ENCODE measurements at regions not wholly inside any gene's neighbourhood (a gene's known extent, or its start where the extent isn't known, plus 50 kb on each side); places are given as distances from the start of the nearest gene placed in this dataset.
"Not testable (repeated sequence)": the region's sequence is repeated elsewhere in the genome, so short reads cannot be mapped to it uniquely, and the experiment has no call there.

- not testable (repeated sequence) for H3K4me3 ChIP-seq (ENCODE audit: low read depth, low read length); DNase-seq (ENCODE audit: low read depth)
These were observed 74.2 kb downstream of the ZNF716 start for GRCh38 chr7:57524197-57524596.

- no peak for TF ChIP-seq CTCF (conservative IDR thresholded peaks at IDR 0.05; ENCODE audit: low read depth, low read length)
- H3K4me3 ChIP-seq (ENCODE audit: low read depth, low read length): no peak overlapping the region
- no peak for DNase-seq (ENCODE audit: low read depth)
These were observed 80.0 kb downstream of the ZNF716 start for GRCh38 chr7:57529931-57530330.

GRCh38 chr7:57540634-57541033 lies 90.7 kb downstream of the ZNF716 start:
- DNase-seq (ENCODE audit: low read depth); H3K4me3 ChIP-seq (ENCODE audit: low read depth, low read length): not testable (repeated sequence)

GRCh38 chr7:57542331-57542730 lies 92.4 kb downstream of the ZNF716 start:
- DNase-seq (ENCODE audit: low read depth); H3K4me3 ChIP-seq (ENCODE audit: low read depth, low read length): not testable (repeated sequence)

GRCh38 chr7:57547351-57547750 lies 97.4 kb downstream of the ZNF716 start:
- DNase-seq (ENCODE audit: low read depth); H3K4me3 ChIP-seq (ENCODE audit: low read depth, low read length): not testable (repeated sequence)

GRCh38 chr7:57549961-57550360 lies 100.0 kb downstream of the ZNF716 start:
- DNase-seq (ENCODE audit: low read depth): peak; percentile 0
- H3K4me3 ChIP-seq (ENCODE audit: low read depth, low read length): not testable (repeated sequence)

- H3K4me3 ChIP-seq (ENCODE audit: low read depth, low read length); DNase-seq (ENCODE audit: low read depth): not testable (repeated sequence)
These were observed 105.7 kb downstream of the ZNF716 start for GRCh38 chr7:57555687-57556086.

- DNase-seq (ENCODE audit: low read depth): no peak
- TF ChIP-seq CTCF (conservative IDR thresholded peaks at IDR 0.05; ENCODE audit: low read depth, low read length): no peak
- no peak overlapping the region for H3K4me3 ChIP-seq (ENCODE audit: low read depth, low read length)
These were observed 129.5 kb downstream of the ZNF716 start for GRCh38 chr7:57579454-57579853.

Measured in choroid plexus epithelial cell (primary cell).